ENCODE measurements at regions not wholly inside any gene's neighbourhood (a gene's known extent, or its start where the extent isn't known, plus 50 kb on each side); places are given as distances from the start of the nearest gene placed in this dataset.

GRCh38 chr5:166834246-166834645 lies 1457.2 kb upstream of the WWC1 start:
- TF ChIP-seq, protein P1, sequence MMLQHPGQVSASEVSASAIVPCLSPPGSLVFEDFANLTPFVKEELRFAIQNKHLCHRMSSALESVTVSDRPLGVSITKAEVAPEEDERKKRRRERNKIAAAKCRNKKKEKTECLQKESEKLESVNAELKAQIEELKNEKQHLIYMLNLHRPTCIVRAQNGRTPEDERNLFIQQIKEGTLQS (IDR thresholded peaks at IDR 0.05) = no peak
- no peak for TF ChIP-seq RXRA (IDR thresholded peaks at IDR 0.05)
- no peak for TF ChIP-seq SP1 (IDR thresholded peaks at IDR 0.05)
- no peak for TF ChIP-seq CTCF (IDR thresholded peaks at IDR 0.05; ENCODE audit: low read depth, low read length, missing input control)
- TF ChIP-seq EGR1 (IDR thresholded peaks at IDR 0.05; ENCODE audit: low read depth in 2 of 2) = no peak
- no peak for TF ChIP-seq RAD21 (IDR thresholded peaks at IDR 0.05)
- TF ChIP-seq REST (IDR thresholded peaks at IDR 0.05) = no peak
- TF ChIP-seq GABPA (IDR thresholded peaks at IDR 0.05 in 1 of 2, conservative IDR thresholded peaks at IDR 0.05 in 1 of 2) = no peak
- TF ChIP-seq TAF1 (conservative IDR thresholded peaks at IDR 0.05) = no peak
- no peak for TF ChIP-seq YY1 (IDR thresholded peaks at IDR 0.05)
- TF ChIP-seq HNF4G (IDR thresholded peaks at IDR 0.05) = no peak

Data from liver (tissue), 3 donors.